ENCODE measurements at regions not wholly inside any gene's neighbourhood (a gene's known extent, or its start where the extent isn't known, plus 50 kb on each side); places are given as distances from the start of the nearest gene placed in this dataset.

GRCh38 chr6:121691126-121691551 lies 255.7 kb downstream of the GJA1 start:
- FAIRE-seq, result peak; percentile 84
- POLR2A ChIA-PET, result no interaction called here
- TF ChIP-seq ELK1 (IDR thresholded peaks at IDR 0.05; ENCODE audit: low read depth, low read length) (no peak), JUN (IDR thresholded peaks at IDR 0.05) (peak; percentile 59 to 63; a peak in 2 of 5 replicates), JUNB (IDR thresholded peaks at IDR 0.05) (peak; percentile 94), HDAC2 (IDR thresholded peaks at IDR 0.05) (no peak), CEBPB (IDR thresholded peaks at IDR 0.05) (peak in 1 of 2 experiments; percentile 69; a peak in 2 of 4 replicates), POLR2A (IDR thresholded peaks at IDR 0.05; ENCODE audit: low read length) (no peak), ATOH8 (CRISPR knock-in tag; IDR thresholded peaks at IDR 0.05; ENCODE audit: low read depth) (no peak), MAZ (IDR thresholded peaks at IDR 0.05; ENCODE audit: borderline replicate concordance, low read depth, low read length) (no peak), ZSCAN20 (CRISPR knock-in tag; IDR thresholded peaks at IDR 0.05) (no peak), BHLHE40 (IDR thresholded peaks at IDR 0.05; ENCODE audit: low read depth, low read length) (no peak), PHF8 (IDR thresholded peaks at IDR 0.05; ENCODE audit: borderline replicate concordance, low read depth) (no peak), HEYL (CRISPR knock-in tag; IDR thresholded peaks at IDR 0.05) (no peak), RFX5 (IDR thresholded peaks at IDR 0.05) (no peak), HMGXB4 (CRISPR knock-in tag; IDR thresholded peaks at IDR 0.05; ENCODE audit: borderline replicate concordance) (no peak), HOXB5 (CRISPR knock-in tag; IDR thresholded peaks at IDR 0.05) (no peak), FOSL2 (IDR thresholded peaks at IDR 0.05) (peak; percentile 84), FOSL2 (CRISPR knock-in tag; IDR thresholded peaks at IDR 0.05) (peak; percentile 89), KDM5A (IDR thresholded peaks at IDR 0.05) (no peak), CTCF (IDR thresholded peaks at IDR 0.05) (no peak), FOSB (CRISPR knock-in tag; IDR thresholded peaks at IDR 0.05) (no peak), NFE2L2 (conservative IDR thresholded peaks at IDR 0.05; ENCODE audit: low read length) (no peak), EHF (CRISPR knock-in tag; IDR thresholded peaks at IDR 0.05) (no peak), RCOR1 (IDR thresholded peaks at IDR 0.05; ENCODE audit: low read depth, low read length) (no peak), RNF2 (IDR thresholded peaks at IDR 0.05; ENCODE audit: borderline replicate concordance, low read depth) (no peak), ZC3H11A (IDR thresholded peaks at IDR 0.05) (no peak), CHD4 (IDR thresholded peaks at IDR 0.05; ENCODE audit: borderline replicate concordance) (no peak), CHD2 (IDR thresholded peaks at IDR 0.05; ENCODE audit: low read length, partially characterized antibody) (no peak), CBX2 (IDR thresholded peaks at IDR 0.05; ENCODE audit: borderline replicate concordance, low read depth) (no peak), ESRRA (IDR thresholded peaks at IDR 0.05; ENCODE audit: borderline replicate concordance, low read length) (no peak), EP300 (IDR thresholded peaks at IDR 0.05) (peak; percentile 66 to 69; a peak in 3 of 5 replicates), HOXA7 (CRISPR knock-in tag; IDR thresholded peaks at IDR 0.05) (no peak), MAX (IDR thresholded peaks at IDR 0.05) (peak; percentile 60), NR3C1 (IDR thresholded peaks at IDR 0.05) (no peak), RAD21 (conservative IDR thresholded peaks at IDR 0.05 in 1 of 2, IDR thresholded peaks at IDR 0.05 in 1 of 2) (peak; percentile 35 to 45; a peak in 4 of 5 replicates), ZFP36 (IDR thresholded peaks at IDR 0.05; ENCODE audit: borderline replicate concordance, partially characterized antibody) (no peak)
- TF ChIP-seq, protein P1, sequence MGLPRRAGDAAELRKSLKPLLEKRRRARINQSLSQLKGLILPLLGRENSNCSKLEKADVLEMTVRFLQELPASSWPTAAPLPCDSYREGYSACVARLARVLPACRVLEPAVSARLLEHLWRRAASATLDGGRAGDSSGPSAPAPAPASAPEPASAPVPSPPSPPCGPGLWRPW (IDR thresholded peaks at IDR 0.05), result no peak

More at GRCh38 chr6:121691126-121691551, 255.7 kb downstream of the GJA1 start:
- 0% methylated on average over 1 of the region's 1 CpG for WGBS (ENCODE audit: missing lambda C conversion rate)
- H3K27ac ChIP-seq, result peak overlapping the region; percentile 60 to 81
- peak in 1 of 2 experiments; percentile 79 for DNase-seq (ENCODE audit: low read depth in 1 of 2, low spot score in 1 of 2)
- peak; percentile 68 to 84 for ATAC-seq
- peaks cover 60% of the 10 kb centered on the region for H3K4me1 ChIP-seq
- H3K4me2 ChIP-seq, result peak overlapping the region; percentile 64
- no peak overlapping the region for H3K4me3 ChIP-seq
- no peaks in the 10 kb centered on the region for H3K9me3 ChIP-seq
- CTCF ChIA-PET, result no interaction called here

Measured in A549 (cell line).